ENCODE measurements at regions not wholly inside any gene's neighbourhood (a gene's known extent, or its start where the extent isn't known, plus 50 kb on each side); places are given as distances from the start of the nearest gene placed in this dataset.

DNA sequence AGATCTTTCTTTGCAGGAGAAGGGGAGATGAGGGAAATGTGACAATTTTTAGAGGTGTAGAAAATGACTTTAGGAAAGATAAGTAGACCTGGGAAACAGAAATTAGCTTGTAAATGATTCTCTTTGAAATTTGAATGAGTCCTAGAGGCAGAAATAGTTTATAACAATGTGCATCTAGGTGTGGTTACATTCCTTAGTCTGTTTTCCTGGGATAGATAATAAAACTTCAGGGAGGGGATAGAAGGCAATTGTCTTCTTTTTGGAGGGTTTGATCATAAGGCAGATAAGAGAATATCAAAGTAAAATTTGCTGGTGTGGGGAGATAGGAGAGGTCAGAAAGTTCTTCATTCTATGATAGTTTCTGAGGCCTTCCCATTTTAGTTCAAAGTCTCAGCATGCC is 1344.3 kb upstream of the LRRTM1 start:
- no peak for TF ChIP-seq CTCF (IDR thresholded peaks at IDR 0.05)
- TF ChIP-seq POLR2A (IDR thresholded peaks at IDR 0.05) = no peak
- no peak for TF ChIP-seq EP300 (IDR thresholded peaks at IDR 0.05)
